SU-DHL-6 (cell line): ENCODE measurements at regions not wholly inside any gene's neighbourhood (a gene's known extent, or its start where the extent isn't known, plus 50 kb on each side); places are given as distances from the start of the nearest gene placed in this dataset.

Source experiments
- H2AFZ ChIP-seq: fragments of 200-600 bp; sonication (generic); 2 replicates; pipeline ENCODE4 v1.6.1; 2014; ENCODE audit warnings: low read depth, mild to moderate bottlenecking, moderate library complexity, mixed read lengths, antibody characterized with exemption, low read length; ENCODE audit not compliant: severe bottlenecking
- H3F3A ChIP-seq: fragments of 200-600 bp; shearing (Covaris generic); 2 replicates; pipeline ENCODE4 v1.6.0; 2016; ENCODE audit warnings: antibody characterized with exemption, mild to moderate bottlenecking; ENCODE audit not compliant: insufficient read depth
- H3K27ac ChIP-seq: fragments of 200-600 bp; sonication (generic); 2 replicates; pipeline ENCODE4 v1.5.1; 2016; ENCODE audit warnings: low read depth, mild to moderate bottlenecking, low read length, moderate library complexity, mixed read lengths
- H3K27me3 ChIP-seq: fragments of 200-600 bp; sonication (generic), shearing (Covaris generic); 2 replicates; pipeline ENCODE4 v1.6.0; 2014; ENCODE audit warnings: mild to moderate bottlenecking, low read length
- H3K36me3 ChIP-seq: fragments of 200-600 bp; sonication (generic); 2 replicates; pipeline ENCODE4 v1.6.1; 2014; ENCODE audit warnings: mild to moderate bottlenecking, low read length, mixed read lengths
- H3K4me2 ChIP-seq: fragments of 300-600, 200-600 bp; shearing (Covaris generic), sonication (generic); 2 replicates; pipeline ENCODE4 v1.6.0; 2014; ENCODE audit warnings: low read length, low read depth, mild to moderate bottlenecking; ENCODE audit not compliant: poor library complexity, severe bottlenecking
- H3K4me3 ChIP-seq: fragments of 200-600 bp; sonication (generic); 2 replicates; pipeline ENCODE4 v1.5.1; 2014; ENCODE audit warnings: antibody characterized with exemption, low read length, mild to moderate bottlenecking, mixed read lengths; ENCODE audit not compliant: insufficient read depth, poor library complexity, severe bottlenecking
- H3K79me2 ChIP-seq: fragments of 200-600 bp; sonication (generic); 2 replicates; pipeline ENCODE4 v1.6.1; 2014; ENCODE audit warnings: mild to moderate bottlenecking, low read length, moderate library complexity; ENCODE audit not compliant: insufficient read depth
- H3K9ac ChIP-seq: fragments of 200-600 bp; sonication (generic); 2 replicates; pipeline ENCODE4 v1.7.0; 2014; ENCODE audit warnings: mild to moderate bottlenecking, low read length
- H3K9me2 ChIP-seq: fragments of 200-600 bp; sonication (generic); replicated peaks from 2 replicates; pipeline ENCODE4 v1.6.1; 2014; ENCODE audit warnings: low read length; ENCODE audit not compliant: insufficient read depth
- H3K9me3 ChIP-seq: fragments of 200-600 bp; sonication (generic); 2 replicates; pipeline ENCODE4 v1.6.1; 2014; ENCODE audit warnings: low read length, mixed read lengths; ENCODE audit not compliant: insufficient read depth
- H4K20me1 ChIP-seq: fragments of 200-600 bp; sonication (generic); 2 replicates; pipeline ENCODE4 v1.6.1; 2014; ENCODE audit warnings: low read depth, mild to moderate bottlenecking, antibody characterized with exemption, low read length, moderate library complexity, mixed read lengths
- CTCF ChIP-seq: fragments of 200-600 bp; sonication (generic); IDR thresholded peaks from one replicate; pipeline ENCODE4 v1.5.1; 2017; ENCODE audit warnings: antibody characterized with exemption, mild to moderate bottlenecking, low read length, moderate library complexity; ENCODE audit not compliant: insufficient read depth, poor library complexity, severe bottlenecking
- EZH2phosphoT487 ChIP-seq: fragments of 200-600 bp; sonication (generic), shearing (Covaris generic); conservative IDR thresholded peaks from 2 replicates; pipeline ENCODE4 v1.6.1; 2018; ENCODE audit warnings: mild to moderate bottlenecking, antibody characterized with exemption, low read length, moderate library complexity, mixed read lengths

GRCh38 chr12:114855678-114856077 is 171.7 kb upstream of the TBX3 start:
- Histone ChIP-seq H4K20me1 (no peaks in the 10 kb centered on the region), H3K79me2 (no peaks in the 10 kb centered on the region), H3K4me3 (no peak overlapping the region), H3K9me3 (no peaks in the 10 kb centered on the region; the same call in 1 of the 2 replicates), H3K27ac (no peak overlapping the region), H2AFZ (no peak overlapping the region), H3K4me2 (no peak overlapping the region), H3K9ac (no peak overlapping the region), H3F3A (no peaks in the 10 kb centered on the region), H3K36me3 (no peaks in the 10 kb centered on the region), H3K27me3 (no peaks in the 10 kb centered on the region), H3K9me2 (no peaks in the 10 kb centered on the region)
- no peak for TF ChIP-seq EZH2phosphoT487
- TF ChIP-seq CTCF: no peak

- H3K36me3 ChIP-seq: no peaks in the 10 kb centered on the region
- no peak overlapping the region for H3K9ac ChIP-seq
- no peak for TF ChIP-seq CTCF
- TF ChIP-seq EZH2phosphoT487: no peak
- no peaks in the 10 kb centered on the region for H3F3A ChIP-seq
- H3K27me3 ChIP-seq: no peaks in the 10 kb centered on the region
- no peaks in the 10 kb centered on the region for H3K9me2 ChIP-seq
- no peak overlapping the region for H3K4me2 ChIP-seq
- no peaks in the 10 kb centered on the region; the same call in 1 of the 2 replicates for H3K9me3 ChIP-seq
- H2AFZ ChIP-seq: no peak overlapping the region
- no peak overlapping the region for H3K4me3 ChIP-seq
- no peaks in the 10 kb centered on the region for H3K79me2 ChIP-seq
- no peaks in the 10 kb centered on the region for H4K20me1 ChIP-seq
- no peak overlapping the region for H3K27ac ChIP-seq
Measured at GRCh38 chr12:114852976-114853529, 169.1 kb upstream of the TBX3 start.

GRCh38 chr12:114851981-114852380 is 168.0 kb upstream of the TBX3 start:
- Histone ChIP-seq H3K9me2 (no peaks in the 10 kb centered on the region), H3K36me3 (no peaks in the 10 kb centered on the region), H4K20me1 (no peaks in the 10 kb centered on the region), H2AFZ (no peak overlapping the region), H3K9ac (no peak overlapping the region), H3K4me2 (no peak overlapping the region), H3K27ac (no peak overlapping the region), H3K9me3 (no peaks in the 10 kb centered on the region), H3K79me2 (no peaks in the 10 kb centered on the region), H3K27me3 (no peaks in the 10 kb centered on the region), H3F3A (no peaks in the 10 kb centered on the region), H3K4me3 (no peak overlapping the region)
- TF ChIP-seq EZH2phosphoT487 (no peak), CTCF (no peak)
